Panc1 (cell line): ENCODE measurements at regions not wholly inside any gene's neighbourhood (a gene's known extent, or its start where the extent isn't known, plus 50 kb on each side); places are given as distances from the start of the nearest gene placed in this dataset.

ENCODE experiments used
- ATAC-seq: fragments of 200-7000 bp; cut with Tn5 transposase; 2 replicates; pipeline ENCODE4 v1.9.1; 2020; ENCODE audit warnings: mild to moderate bottlenecking, moderate library complexity
- BruUV-seq: library from RNA; stranded (reverse); fragments of 400-500 nt; replicated peaks from 2 replicates; lab custom pipeline; 2021; lab: Mats Ljungman, UMichigan
- CTCF ChIA-PET: fragments of 300-600 bp; sonication (Branson Sonifier 250); formaldehyde crosslinking; loops from one replicate; lab custom pipeline; 2022; ENCODE audit warnings: antibody characterized with exemption; lab: Charles Lee
- POLR2A ChIA-PET: fragments of 300-600 bp; sonication (Branson Sonifier 250); formaldehyde crosslinking; loops from one replicate; lab custom pipeline; 2022; ENCODE audit warnings: antibody characterized with exemption; lab: Charles Lee
- DNase-seq: peaks from one replicate; pipeline ENCODE4 v3.0.0-alpha.2; 2010; ENCODE audit warnings: low read depth, low spot score
- H3K27ac ChIP-seq: 2 replicates; pipeline ENCODE4 v1.5.1; 2011; ENCODE audit warnings: mild to moderate bottlenecking, low read length, inconsistent platforms
- H3K27me3 ChIP-seq: fragments of 200-500 bp; sonication (Bioruptor generic); 2 replicates; pipeline ENCODE4 v1.6.0; 2014; ENCODE audit warnings: low read length, inconsistent platforms; ENCODE audit not compliant: control insufficient read depth, insufficient read depth
- H3K36me3 ChIP-seq: fragments of 200-500 bp; sonication (Bioruptor generic); 2 replicates; pipeline ENCODE4 v1.5.1; 2014; ENCODE audit warnings: inconsistent platforms, mild to moderate bottlenecking, low read length, moderate library complexity; ENCODE audit not compliant: control insufficient read depth, insufficient read depth
- H3K4me1 ChIP-seq: 2 replicates; pipeline ENCODE4 v1.5.1; 2011; ENCODE audit warnings: inconsistent platforms, mild to moderate bottlenecking, low read length, moderate library complexity; ENCODE audit not compliant: control insufficient read depth, insufficient read depth
- H3K4me3 ChIP-seq, 2 experiments: 2 replicates each; pipeline ENCODE4 v1.5.1; 2011 to 2012; ENCODE audit warnings: low read depth in 2 of 2, low read length in 2 of 2, mild to moderate bottlenecking in 2 of 2, inconsistent platforms in 1 of 2, moderate library complexity in 1 of 2
- H3K9me3 ChIP-seq: fragments of 200-500 bp; sonication (Bioruptor generic); 2 replicates; pipeline ENCODE4 v1.5.1; 2014; ENCODE audit warnings: low read depth, mild to moderate bottlenecking, inconsistent platforms, low read length, moderate library complexity; ENCODE audit not compliant: control insufficient read depth, insufficient read depth
- CTCF ChIP-seq: fragments of 450-650 bp; IDR thresholded peaks from 2 replicates; pipeline ENCODE4 v1.5.1; 2017; ENCODE audit warnings: mild to moderate bottlenecking
- POLR2AphosphoS5 ChIP-seq: IDR thresholded peaks from 2 replicates; pipeline ENCODE4 v1.6.1; 2012; ENCODE audit warnings: mild to moderate bottlenecking, low read depth, low read length, moderate library complexity
- REST ChIP-seq, 2 experiments: IDR thresholded peaks; 2 replicates each; pipeline ENCODE4 v1.6.1; 2011 to 2012; ENCODE audit warnings: low read depth in 2 of 2, control low read depth in 1 of 2, low read length in 1 of 2, mild to moderate bottlenecking in 1 of 2, moderate library complexity in 1 of 2; ENCODE audit not compliant: insufficient read depth in 1 of 2
- SIN3A ChIP-seq: IDR thresholded peaks from 2 replicates; pipeline ENCODE4 v1.6.1; 2012; ENCODE audit warnings: low read depth, mild to moderate bottlenecking, low read length, moderate library complexity, borderline replicate concordance; ENCODE audit not compliant: insufficient read depth
- TCF7L2 ChIP-seq: IDR thresholded peaks from 2 replicates; pipeline ENCODE4 v1.6.1; 2011; ENCODE audit warnings: mild to moderate bottlenecking, low read depth, low read length, inconsistent platforms
- in situ Hi-C: cut with HindIII; loops from 2 replicates; pipeline ENCODE4 v1.10.0; 2016; ENCODE audit warnings: low sequenced_read_pairs, low pct_unique_long_range_greater_than_20kb
- intact Hi-C: fragments of 100-400 bp; cut with micrococcal nuclease; formaldehyde crosslinking; loops from one replicate; pipeline ENCODE4 v1.10.0; 2022; ENCODE audit not compliant: unreplicated experiment

GRCh38 chr3:117005274-117005673, 295.7 kb downstream of the TUSC7 start:
- Histone ChIP-seq H3K27me3 (no peaks in the 10 kb centered on the region), H3K27ac (no peak overlapping the region), H3K4me3 (no peak overlapping the region), H3K4me1 (no peaks in the 10 kb centered on the region), H3K9me3 (no peaks in the 10 kb centered on the region), H3K36me3 (no peaks in the 10 kb centered on the region)
- ATAC-seq: no peak
- intact Hi-C loops (no loop called here), in situ Hi-C loops (no loop called here)
- CTCF ChIA-PET: no interaction called here
- BruUV-seq: no TSS peak
- POLR2A ChIA-PET: no interaction called here
- no peak for DNase-seq
- TF ChIP-seq TCF7L2 (no peak), REST (IDR thresholded peaks at IDR 0.05; ENCODE audit: insufficient read depth in 1 of 2, low read depth in 2 of 2, low read length in 1 of 2) (no peak), SIN3A (no peak), CTCF (no peak), POLR2AphosphoS5 (no peak)

- BruUV-seq: no TSS peak
- intact Hi-C loops: no loop called here
- DNase-seq (no peak), ATAC-seq (no peak)
- no peaks in the 10 kb centered on the region for H3K36me3 ChIP-seq
- ChIA-PET POLR2A (no interaction called here), CTCF (no interaction called here)
- H3K27me3 ChIP-seq: no peaks in the 10 kb centered on the region
- no peaks in the 10 kb centered on the region for H3K9me3 ChIP-seq
- no peak overlapping the region for H3K27ac ChIP-seq
- in situ Hi-C loops: no loop called here
- no peak for TF ChIP-seq TCF7L2
- TF ChIP-seq SIN3A: no peak
- no peak for TF ChIP-seq CTCF
- TF ChIP-seq REST (IDR thresholded peaks at IDR 0.05; ENCODE audit: insufficient read depth in 1 of 2, low read depth in 2 of 2, low read length in 1 of 2): no peak
- TF ChIP-seq POLR2AphosphoS5: no peak
- no peaks in the 10 kb centered on the region for H3K4me1 ChIP-seq
- H3K4me3 ChIP-seq: no peak overlapping the region
Measured at GRCh38 chr3:117005911-117006522, 296.4 kb downstream of the TUSC7 start.
